Neural crest cell (in vitro differentiated cells): ENCODE measurements at regions not wholly inside any gene's neighbourhood (a gene's known extent, or its start where the extent isn't known, plus 50 kb on each side); places are given as distances from the start of the nearest gene placed in this dataset.

ENCODE experiments used
- DNase-seq: peaks from one replicate; pipeline ENCODE4 v3.0.0; 2021; ENCODE audit warnings: low read depth, mixed read lengths, low spot score
- H3K27ac Mint-ChIP-seq: one replicate; pipeline ENCODE4 v1.8.0; 2021; ENCODE audit warnings: mild to moderate bottlenecking, mixed read lengths; ENCODE audit not compliant: unreplicated experiment
- H3K27me3 Mint-ChIP-seq: 2 replicates; pipeline ENCODE4 v1.8.0; 2021; ENCODE audit warnings: low read depth, mild to moderate bottlenecking, mixed read lengths
- H3K36me3 Mint-ChIP-seq: 2 replicates; pipeline ENCODE4 v1.8.0; 2021; ENCODE audit warnings: low read depth, mild to moderate bottlenecking, mixed read lengths
- H3K4me1 Mint-ChIP-seq: 2 replicates; pipeline ENCODE4 v1.8.0; 2021; ENCODE audit warnings: mixed read lengths
- H3K4me3 Mint-ChIP-seq: one replicate; pipeline ENCODE4 v1.8.0; 2021; ENCODE audit warnings: mild to moderate bottlenecking, mixed read lengths
- H3K9me3 Mint-ChIP-seq: 2 replicates; pipeline ENCODE4 v1.8.0; 2021; ENCODE audit warnings: mixed read lengths
- TF ChIP-seq, protein P1 (sequence below): fragments of 200-600 bp; sonication (generic); conservative IDR thresholded peaks from 2 replicates; pipeline ENCODE4 v1.5.0; 2021; ENCODE audit warnings: antibody characterized with exemption, mild to moderate bottlenecking

DNA sequence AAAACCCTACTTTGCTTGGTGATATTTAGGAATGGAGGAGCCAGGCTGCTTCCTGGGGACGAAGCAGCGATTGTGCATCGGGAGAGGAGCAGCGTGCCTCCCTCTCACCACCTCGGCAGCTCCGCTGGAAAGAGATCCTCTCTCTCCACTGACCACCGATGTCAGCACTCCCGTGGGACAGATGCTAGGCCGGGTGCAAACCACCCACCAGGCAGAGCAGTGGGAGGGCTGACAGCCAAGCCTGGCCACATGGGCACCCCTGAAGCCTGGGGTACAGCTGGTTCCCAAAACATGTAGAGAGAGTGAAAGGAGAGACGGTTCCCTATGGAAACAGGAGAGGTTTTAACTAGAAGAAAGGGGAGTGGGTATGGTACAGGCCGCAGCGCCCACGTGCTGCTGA, 220.0 kb downstream of the ANKRD60 start:
- no peak overlapping the region for H3K4me3 Mint-ChIP-seq
- H3K27me3 Mint-ChIP-seq, result peaks cover 13% of the 10 kb centered on the region
- no peak overlapping the region for H3K27ac Mint-ChIP-seq
- peaks cover 12% of the 10 kb centered on the region for H3K4me1 Mint-ChIP-seq
- no peaks in the 10 kb centered on the region for H3K9me3 Mint-ChIP-seq
- no peak for DNase-seq
- TF ChIP-seq, protein P1, sequence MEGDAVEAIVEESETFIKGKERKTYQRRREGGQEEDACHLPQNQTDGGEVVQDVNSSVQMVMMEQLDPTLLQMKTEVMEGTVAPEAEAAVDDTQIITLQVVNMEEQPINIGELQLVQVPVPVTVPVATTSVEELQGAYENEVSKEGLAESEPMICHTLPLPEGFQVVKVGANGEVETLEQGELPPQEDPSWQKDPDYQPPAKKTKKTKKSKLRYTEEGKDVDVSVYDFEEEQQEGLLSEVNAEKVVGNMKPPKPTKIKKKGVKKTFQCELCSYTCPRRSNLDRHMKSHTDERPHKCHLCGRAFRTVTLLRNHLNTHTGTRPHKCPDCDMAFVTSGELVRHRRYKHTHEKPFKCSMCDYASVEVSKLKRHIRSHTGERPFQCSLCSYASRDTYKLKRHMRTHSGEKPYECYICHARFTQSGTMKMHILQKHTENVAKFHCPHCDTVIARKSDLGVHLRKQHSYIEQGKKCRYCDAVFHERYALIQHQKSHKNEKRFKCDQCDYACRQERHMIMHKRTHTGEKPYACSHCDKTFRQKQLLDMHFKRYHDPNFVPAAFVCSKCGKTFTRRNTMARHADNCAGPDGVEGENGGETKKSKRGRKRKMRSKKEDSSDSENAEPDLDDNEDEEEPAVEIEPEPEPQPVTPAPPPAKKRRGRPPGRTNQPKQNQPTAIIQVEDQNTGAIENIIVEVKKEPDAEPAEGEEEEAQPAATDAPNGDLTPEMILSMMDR, result no peak
- no peaks in the 10 kb centered on the region for H3K36me3 Mint-ChIP-seq

DNA sequence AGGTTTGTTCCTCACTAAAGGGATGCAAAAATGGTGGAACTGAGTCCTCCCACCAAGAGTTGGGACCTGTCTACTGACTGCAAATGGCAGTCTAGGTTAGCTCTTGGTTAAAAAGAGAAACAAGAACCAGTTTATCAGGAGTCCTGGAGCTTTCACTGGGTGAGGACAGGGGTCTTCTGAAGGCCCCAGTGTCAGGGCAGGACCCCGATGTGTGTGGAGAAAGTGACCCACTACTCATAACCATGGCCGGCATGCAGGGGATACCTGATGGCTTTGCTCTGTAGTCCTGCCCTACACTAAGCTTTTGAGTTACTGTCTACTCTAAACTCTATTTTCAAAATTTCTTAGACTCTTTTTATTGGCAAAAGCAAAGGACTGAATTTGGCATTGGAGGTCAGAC, 220.5 kb downstream of the ANKRD60 start:
- peaks cover 8% of the 10 kb centered on the region for H3K27me3 Mint-ChIP-seq
- no peaks in the 10 kb centered on the region for H3K9me3 Mint-ChIP-seq
- no peaks in the 10 kb centered on the region for H3K36me3 Mint-ChIP-seq
- no peak overlapping the region for H3K27ac Mint-ChIP-seq
- no peak for DNase-seq
- H3K4me1 Mint-ChIP-seq, result peaks cover 7% of the 10 kb centered on the region
- TF ChIP-seq, protein P1, result no peak
- H3K4me3 Mint-ChIP-seq, result no peak overlapping the region

DNA sequence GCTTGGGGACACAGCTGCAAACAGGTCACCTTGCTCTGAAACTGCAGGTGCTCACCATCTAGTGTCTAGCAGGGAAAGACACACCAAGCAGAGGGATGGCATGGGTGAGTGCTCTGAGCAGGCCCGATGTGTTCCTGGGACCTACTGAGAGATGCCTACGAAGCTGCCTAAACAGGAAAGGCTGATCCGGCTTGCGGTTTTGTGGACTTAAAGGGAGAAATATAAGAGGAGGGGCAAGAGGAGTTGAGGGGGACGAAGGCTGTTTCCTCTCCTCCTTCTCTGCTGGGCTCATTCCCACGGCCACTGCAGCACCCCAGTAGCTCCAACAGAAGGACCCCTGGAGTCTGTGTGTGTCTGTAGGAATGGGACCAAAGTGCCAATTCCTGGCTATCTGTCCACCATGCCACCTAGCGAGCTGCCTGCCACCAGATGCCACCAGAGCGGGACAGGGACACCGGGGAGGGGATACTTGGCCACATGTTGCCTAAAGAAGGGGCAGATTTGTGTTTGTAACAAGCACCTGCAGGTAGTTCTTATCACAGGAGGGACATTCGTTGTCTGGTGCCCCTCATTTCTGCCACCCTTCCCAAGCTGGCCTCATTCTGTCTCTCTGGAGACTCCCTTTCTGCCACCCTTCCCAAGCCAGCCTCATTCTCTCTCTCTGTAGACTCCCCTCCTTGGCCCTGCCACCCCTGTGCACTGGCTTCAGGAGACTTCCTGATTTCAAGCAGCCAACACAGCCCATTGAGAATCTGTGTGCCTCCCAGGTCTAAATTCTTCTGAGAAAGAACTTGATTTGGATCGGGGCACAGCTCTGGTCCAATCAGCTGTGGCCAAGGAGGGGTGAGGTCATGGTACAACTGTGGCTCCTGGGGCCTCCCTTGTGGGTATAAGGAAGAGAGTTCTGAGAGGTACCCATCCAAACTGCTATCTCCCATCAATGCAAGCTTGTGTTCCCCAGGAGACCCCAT, 221.8 kb downstream of the ANKRD60 start:
- peaks cover 4% of the 10 kb centered on the region for H3K27me3 Mint-ChIP-seq
- TF ChIP-seq, protein P1, result no peak
- H3K4me1 Mint-ChIP-seq, result no peaks in the 10 kb centered on the region

DNA sequence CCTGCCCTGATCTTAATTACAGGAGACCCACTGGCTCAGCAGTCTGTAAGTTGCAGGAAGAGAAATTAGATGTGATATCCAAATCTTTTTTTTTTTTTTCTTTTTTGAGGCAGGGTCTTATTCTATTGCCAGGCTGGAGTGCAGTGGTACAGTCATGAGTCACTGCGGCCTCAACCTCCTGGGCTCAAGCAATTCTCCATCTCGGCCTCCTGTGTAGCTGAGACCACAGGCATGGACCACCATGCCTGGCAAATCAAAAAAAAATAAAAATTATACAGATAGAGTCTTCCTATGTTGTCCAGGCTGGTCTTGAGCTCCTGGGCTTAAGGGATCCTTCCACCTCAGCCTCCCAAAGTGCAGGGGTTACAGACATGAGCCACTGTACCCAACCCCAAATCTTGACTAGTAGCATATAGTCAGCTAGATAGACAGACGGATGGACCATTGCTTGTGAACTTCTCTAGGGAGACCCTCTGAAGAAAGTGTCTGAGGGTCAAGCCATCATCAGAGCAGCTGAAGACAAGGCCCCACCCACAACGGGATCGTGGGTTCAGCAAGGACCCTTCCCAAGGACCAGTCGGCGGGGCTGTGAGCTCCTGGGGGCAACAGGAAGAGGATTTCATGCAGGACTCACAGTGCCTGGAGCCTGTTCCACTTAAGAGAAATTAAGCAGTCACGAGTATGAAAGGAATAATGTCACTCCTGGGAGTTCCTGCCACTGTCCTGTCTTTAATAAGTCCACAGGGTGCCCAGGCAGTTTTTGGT, 222.7 kb downstream of the ANKRD60 start:
- no peak for DNase-seq
- Mint-ChIP-seq H3K27me3 (peaks cover 7% of the 10 kb centered on the region), H3K36me3 (no peaks in the 10 kb centered on the region), H3K4me1 (peaks cover 4% of the 10 kb centered on the region), H3K27ac (no peak overlapping the region), H3K4me3 (no peak overlapping the region), H3K9me3 (no peaks in the 10 kb centered on the region)
- TF ChIP-seq, protein P1, result no peak

More for the DNA sequence above, 221.8 kb downstream of the ANKRD60 start:
- Mint-ChIP-seq H3K9me3 (no peaks in the 10 kb centered on the region), H3K4me3 (no peak overlapping the region), H3K27ac (no peak overlapping the region), H3K36me3 (no peaks in the 10 kb centered on the region)
- no peak for DNase-seq

DNA sequence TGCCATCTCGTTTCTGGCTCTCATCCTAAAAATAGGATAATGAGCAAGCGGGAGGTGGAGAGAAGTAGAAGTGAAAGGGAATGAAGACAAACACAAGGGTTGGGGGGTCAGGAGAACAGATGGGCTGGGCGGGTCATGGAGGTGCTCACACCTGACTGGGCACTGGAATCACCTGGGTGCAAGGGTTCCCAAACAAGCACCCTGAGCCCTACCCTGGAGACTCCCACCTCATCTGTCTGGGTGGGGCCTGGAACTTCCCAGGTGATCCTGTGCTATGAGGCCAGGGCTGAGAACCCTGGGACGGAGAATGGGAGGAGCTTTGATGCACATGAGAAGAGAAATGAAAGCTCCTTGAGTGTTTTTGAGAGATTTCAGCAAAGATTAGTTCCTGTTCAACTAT, 223.6 kb downstream of the ANKRD60 start:
- DNase-seq, result no peak
- H3K36me3 Mint-ChIP-seq, result no peaks in the 10 kb centered on the region
- peaks cover 6% of the 10 kb centered on the region for H3K4me1 Mint-ChIP-seq
- H3K27ac Mint-ChIP-seq, result no peak overlapping the region
- no peaks in the 10 kb centered on the region for H3K9me3 Mint-ChIP-seq
- H3K27me3 Mint-ChIP-seq, result peaks cover 7% of the 10 kb centered on the region
- TF ChIP-seq, protein P1, result no peak
- H3K4me3 Mint-ChIP-seq, result no peak overlapping the region
